ENCODE measurements at regions not wholly inside any gene's neighbourhood (a gene's known extent, or its start where the extent isn't known, plus 50 kb on each side); places are given as distances from the start of the nearest gene placed in this dataset.

DNA sequence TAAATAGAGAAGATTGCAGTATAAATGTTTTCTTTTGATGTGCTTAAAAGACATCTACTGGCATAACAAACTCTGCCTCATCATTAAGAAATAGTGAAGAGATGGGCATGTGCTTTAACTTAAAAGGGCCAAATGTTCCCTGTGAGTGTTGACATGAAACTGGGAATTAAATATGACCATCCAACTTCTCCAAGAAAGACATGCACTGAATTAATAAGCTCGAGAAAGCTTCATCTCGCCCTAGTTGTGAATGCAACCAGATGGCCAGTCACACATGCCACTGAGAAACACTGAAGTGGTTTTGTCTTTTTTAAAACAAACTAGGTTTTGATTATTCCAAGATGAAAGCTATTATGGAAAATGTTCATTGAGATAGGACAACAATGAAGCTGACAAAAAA, 479.2 kb downstream of the RIT2 start:
- DNase-seq (ENCODE audit: low read depth in 1 of 2, low spot score in 1 of 2) (no peak), FAIRE-seq (no peak), ATAC-seq (no peak)
- ChIA-PET POLR2A (no interaction called here), CTCF (no interaction called here)
- 3% methylated on average over 2 of the region's 2 CpGs for WGBS (ENCODE audit: missing lambda C conversion rate)
- no peaks in the 10 kb centered on the region for H3K9me3 ChIP-seq
- no peak overlapping the region for H3K4me2 ChIP-seq
- TF ChIP-seq, protein P1, sequence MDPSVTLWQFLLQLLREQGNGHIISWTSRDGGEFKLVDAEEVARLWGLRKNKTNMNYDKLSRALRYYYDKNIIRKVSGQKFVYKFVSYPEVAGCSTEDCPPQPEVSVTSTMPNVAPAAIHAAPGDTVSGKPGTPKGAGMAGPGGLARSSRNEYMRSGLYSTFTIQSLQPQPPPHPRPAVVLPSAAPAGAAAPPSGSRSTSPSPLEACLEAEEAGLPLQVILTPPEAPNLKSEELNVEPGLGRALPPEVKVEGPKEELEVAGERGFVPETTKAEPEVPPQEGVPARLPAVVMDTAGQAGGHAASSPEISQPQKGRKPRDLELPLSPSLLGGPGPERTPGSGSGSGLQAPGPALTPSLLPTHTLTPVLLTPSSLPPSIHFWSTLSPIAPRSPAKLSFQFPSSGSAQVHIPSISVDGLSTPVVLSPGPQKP (IDR thresholded peaks at IDR 0.05; ENCODE audit: low read depth, low read length): no peak
- no peak for TF ChIP-seq SMC3 (IDR thresholded peaks at IDR 0.05)
- TF ChIP-seq, protein P2, sequence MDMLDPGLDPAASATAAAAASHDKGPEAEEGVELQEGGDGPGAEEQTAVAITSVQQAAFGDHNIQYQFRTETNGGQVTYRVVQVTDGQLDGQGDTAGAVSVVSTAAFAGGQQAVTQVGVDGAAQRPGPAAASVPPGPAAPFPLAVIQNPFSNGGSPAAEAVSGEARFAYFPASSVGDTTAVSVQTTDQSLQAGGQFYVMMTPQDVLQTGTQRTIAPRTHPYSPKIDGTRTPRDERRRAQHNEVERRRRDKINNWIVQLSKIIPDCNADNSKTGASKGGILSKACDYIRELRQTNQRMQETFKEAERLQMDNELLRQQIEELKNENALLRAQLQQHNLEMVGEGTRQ (IDR thresholded peaks at IDR 0.05): no peak
- TF ChIP-seq RNF2 (IDR thresholded peaks at IDR 0.05; ENCODE audit: borderline replicate concordance, low read depth): no peak
- no peak for TF ChIP-seq CHD2 (IDR thresholded peaks at IDR 0.05; ENCODE audit: low read length, partially characterized antibody)
- no peak for TF ChIP-seq CHD4 (IDR thresholded peaks at IDR 0.05; ENCODE audit: borderline replicate concordance)
- no peak for TF ChIP-seq EP300 (IDR thresholded peaks at IDR 0.05)
- no peak for TF ChIP-seq POLR2A (IDR thresholded peaks at IDR 0.05; ENCODE audit: low read length)
- TF ChIP-seq EHF (CRISPR knock-in tag; IDR thresholded peaks at IDR 0.05): no peak
- no peak for TF ChIP-seq NFE2L2 (conservative IDR thresholded peaks at IDR 0.05; ENCODE audit: low read length)
- TF ChIP-seq, protein P3, sequence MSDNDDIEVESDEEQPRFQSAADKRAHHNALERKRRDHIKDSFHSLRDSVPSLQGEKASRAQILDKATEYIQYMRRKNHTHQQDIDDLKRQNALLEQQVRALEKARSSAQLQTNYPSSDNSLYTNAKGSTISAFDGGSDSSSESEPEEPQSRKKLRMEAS (IDR thresholded peaks at IDR 0.05): no peak
- TF ChIP-seq ZNF302 (CRISPR knock-in tag; IDR thresholded peaks at IDR 0.05): no peak
- TF ChIP-seq RCOR1 (IDR thresholded peaks at IDR 0.05; ENCODE audit: low read depth, low read length): no peak
- TF ChIP-seq, protein P4, sequence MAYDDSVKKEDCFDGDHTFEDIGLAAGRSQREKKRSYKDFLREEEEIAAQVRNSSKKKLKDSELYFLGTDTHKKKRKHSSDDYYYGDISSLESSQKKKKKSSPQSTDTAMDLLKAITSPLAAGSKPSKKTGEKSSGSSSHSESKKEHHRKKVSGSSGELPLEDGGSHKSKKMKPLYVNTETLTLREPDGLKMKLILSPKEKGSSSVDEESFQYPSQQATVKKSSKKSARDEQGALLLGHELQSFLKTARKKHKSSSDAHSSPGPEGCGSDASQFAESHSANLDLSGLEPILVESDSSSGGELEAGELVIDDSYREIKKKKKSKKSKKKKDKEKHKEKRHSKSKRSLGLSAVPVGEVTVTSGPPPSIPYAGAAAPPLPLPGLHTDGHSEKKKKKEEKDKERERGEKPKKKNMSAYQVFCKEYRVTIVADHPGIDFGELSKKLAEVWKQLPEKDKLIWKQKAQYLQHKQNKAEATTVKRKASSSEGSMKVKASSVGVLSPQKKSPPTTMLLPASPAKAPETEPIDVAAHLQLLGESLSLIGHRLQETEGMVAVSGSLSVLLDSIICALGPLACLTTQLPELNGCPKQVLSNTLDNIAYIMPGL (CRISPR knock-in tag; IDR thresholded peaks at IDR 0.05; ENCODE audit: borderline replicate concordance): no peak
- no peak for TF ChIP-seq EHMT2 (IDR thresholded peaks at IDR 0.05; ENCODE audit: low read depth)
- no peak overlapping the region for H3K4me3 ChIP-seq
- no peak overlapping the region for H3K27ac ChIP-seq
- H3K4me1 ChIP-seq: no peaks in the 10 kb centered on the region

DNA sequence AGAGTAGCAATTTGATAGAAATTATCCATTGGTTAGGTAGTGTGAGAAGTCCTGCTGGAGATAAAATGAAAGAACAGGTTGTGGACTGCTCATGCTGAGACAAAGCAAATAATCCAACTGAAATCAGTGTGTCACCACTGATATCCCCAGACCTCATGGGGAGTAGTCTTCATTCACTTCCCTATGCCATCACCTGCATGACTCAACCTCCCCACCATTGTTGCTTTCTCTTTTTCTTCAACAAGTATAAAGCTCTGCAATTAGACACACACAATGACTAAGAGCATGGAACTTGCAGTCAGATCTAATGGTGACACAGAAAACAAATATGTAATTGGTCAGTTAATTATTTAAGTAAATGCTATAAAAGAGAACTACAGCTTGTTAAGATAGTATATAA, 475.3 kb downstream of the RIT2 start:
- CTCF ChIA-PET: no interaction called here
- H3K4me1 ChIP-seq: no peaks in the 10 kb centered on the region
- H3K9me3 ChIP-seq: no peaks in the 10 kb centered on the region
- no peak overlapping the region for H3K4me2 ChIP-seq
- ATAC-seq: no peak
- TF ChIP-seq NPAS2 (CRISPR knock-in tag; IDR thresholded peaks at IDR 0.05; ENCODE audit: borderline replicate concordance) (no peak), JUN (IDR thresholded peaks at IDR 0.05) (no peak), EHF (CRISPR knock-in tag; IDR thresholded peaks at IDR 0.05) (no peak), HOXA7 (CRISPR knock-in tag; IDR thresholded peaks at IDR 0.05) (no peak), EHMT2 (IDR thresholded peaks at IDR 0.05; ENCODE audit: low read depth) (no peak), HOXB13 (CRISPR knock-in tag; IDR thresholded peaks at IDR 0.05; ENCODE audit: low read depth) (no peak), SMC3 (IDR thresholded peaks at IDR 0.05) (no peak)
- TF ChIP-seq, protein P5, sequence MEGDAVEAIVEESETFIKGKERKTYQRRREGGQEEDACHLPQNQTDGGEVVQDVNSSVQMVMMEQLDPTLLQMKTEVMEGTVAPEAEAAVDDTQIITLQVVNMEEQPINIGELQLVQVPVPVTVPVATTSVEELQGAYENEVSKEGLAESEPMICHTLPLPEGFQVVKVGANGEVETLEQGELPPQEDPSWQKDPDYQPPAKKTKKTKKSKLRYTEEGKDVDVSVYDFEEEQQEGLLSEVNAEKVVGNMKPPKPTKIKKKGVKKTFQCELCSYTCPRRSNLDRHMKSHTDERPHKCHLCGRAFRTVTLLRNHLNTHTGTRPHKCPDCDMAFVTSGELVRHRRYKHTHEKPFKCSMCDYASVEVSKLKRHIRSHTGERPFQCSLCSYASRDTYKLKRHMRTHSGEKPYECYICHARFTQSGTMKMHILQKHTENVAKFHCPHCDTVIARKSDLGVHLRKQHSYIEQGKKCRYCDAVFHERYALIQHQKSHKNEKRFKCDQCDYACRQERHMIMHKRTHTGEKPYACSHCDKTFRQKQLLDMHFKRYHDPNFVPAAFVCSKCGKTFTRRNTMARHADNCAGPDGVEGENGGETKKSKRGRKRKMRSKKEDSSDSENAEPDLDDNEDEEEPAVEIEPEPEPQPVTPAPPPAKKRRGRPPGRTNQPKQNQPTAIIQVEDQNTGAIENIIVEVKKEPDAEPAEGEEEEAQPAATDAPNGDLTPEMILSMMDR (IDR thresholded peaks at IDR 0.05): no peak
- TF ChIP-seq, protein P6, sequence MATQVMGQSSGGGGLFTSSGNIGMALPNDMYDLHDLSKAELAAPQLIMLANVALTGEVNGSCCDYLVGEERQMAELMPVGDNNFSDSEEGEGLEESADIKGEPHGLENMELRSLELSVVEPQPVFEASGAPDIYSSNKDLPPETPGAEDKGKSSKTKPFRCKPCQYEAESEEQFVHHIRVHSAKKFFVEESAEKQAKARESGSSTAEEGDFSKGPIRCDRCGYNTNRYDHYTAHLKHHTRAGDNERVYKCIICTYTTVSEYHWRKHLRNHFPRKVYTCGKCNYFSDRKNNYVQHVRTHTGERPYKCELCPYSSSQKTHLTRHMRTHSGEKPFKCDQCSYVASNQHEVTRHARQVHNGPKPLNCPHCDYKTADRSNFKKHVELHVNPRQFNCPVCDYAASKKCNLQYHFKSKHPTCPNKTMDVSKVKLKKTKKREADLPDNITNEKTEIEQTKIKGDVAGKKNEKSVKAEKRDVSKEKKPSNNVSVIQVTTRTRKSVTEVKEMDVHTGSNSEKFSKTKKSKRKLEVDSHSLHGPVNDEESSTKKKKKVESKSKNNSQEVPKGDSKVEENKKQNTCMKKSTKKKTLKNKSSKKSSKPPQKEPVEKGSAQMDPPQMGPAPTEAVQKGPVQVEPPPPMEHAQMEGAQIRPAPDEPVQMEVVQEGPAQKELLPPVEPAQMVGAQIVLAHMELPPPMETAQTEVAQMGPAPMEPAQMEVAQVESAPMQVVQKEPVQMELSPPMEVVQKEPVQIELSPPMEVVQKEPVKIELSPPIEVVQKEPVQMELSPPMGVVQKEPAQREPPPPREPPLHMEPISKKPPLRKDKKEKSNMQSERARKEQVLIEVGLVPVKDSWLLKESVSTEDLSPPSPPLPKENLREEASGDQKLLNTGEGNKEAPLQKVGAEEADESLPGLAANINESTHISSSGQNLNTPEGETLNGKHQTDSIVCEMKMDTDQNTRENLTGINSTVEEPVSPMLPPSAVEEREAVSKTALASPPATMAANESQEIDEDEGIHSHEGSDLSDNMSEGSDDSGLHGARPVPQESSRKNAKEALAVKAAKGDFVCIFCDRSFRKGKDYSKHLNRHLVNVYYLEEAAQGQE (IDR thresholded peaks at IDR 0.05): no peak
- no peak for DNase-seq (ENCODE audit: low read depth in 1 of 2, low spot score in 1 of 2)
- no peak for FAIRE-seq
- no peak overlapping the region for H3K4me3 ChIP-seq
- no peak overlapping the region for H3K27ac ChIP-seq
- POLR2A ChIA-PET: no interaction called here
